NCI-H1930 (cell line): ENCODE measurements at regions not wholly inside any gene's neighbourhood (a gene's known extent, or its start where the extent isn't known, plus 50 kb on each side); places are given as distances from the start of the nearest gene placed in this dataset.
"Not testable (repeated sequence)": the region's sequence is repeated elsewhere in the genome, so short reads cannot be mapped to it uniquely, and the experiment has no call there.

Experiments
- DNase-seq, 2 experiments: peaks; one replicate each; lab custom pipeline; 2025; lab: John Stamatoyannopoulos, UW

DNA sequence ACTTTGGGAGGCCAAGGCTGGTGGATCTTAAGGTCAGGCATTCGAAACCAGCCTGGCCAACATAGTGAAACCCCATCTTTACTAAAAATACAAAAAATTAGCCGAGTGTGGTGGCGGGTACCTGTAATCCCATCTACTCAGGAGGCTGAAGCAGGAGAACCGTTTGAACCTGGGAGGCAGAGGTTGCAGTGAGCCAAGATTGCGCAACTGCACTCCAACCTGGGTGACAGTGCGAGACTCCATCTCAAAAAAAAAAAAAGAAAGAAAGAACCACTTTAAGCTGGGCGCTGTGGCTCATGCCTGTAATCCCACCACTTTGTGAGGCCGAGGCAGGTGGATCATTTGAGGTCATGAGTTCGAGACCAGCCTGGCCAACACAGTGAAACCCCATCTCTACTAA lies 119.8 kb upstream of the NETO1 start:
- not testable (repeated sequence) for DNase-seq

DNA sequence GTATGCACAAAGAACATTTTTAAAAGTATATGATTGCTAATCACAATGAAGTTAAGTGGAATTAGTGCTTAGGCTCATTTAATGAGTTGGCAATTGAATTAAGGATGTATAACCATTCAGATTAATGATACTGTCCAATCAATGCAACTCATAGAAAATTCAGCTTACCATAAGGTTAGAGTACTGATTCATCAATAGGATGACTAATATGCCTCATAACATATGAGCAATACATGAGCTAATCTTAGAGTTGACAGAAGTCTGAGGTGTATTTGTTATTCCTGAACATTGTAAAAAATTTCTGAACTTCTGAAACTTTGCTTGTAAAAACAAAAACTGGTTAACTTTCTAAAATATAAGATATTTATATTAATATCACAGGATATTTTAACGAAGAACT lies 118.3 kb upstream of the NETO1 start:
- DNase-seq: no peak

DNA sequence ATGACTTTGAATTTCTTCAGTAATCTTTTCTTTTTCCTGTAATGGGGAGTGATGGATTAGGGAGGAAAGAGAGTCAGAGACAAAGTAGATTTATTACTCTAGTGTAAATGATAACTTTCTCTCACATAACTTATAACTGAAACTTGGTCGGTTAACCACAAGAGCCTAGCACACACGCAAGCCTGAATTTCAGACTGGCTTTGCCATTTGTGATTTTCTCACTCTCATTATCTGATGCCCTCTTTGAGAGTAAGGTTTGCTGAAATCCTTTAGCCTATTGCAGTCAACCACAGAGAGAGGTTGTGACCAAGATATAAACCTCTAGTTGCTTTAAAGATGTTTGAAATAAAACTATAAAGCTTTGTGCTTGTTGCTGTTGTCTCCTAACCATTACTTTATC lies 117.9 kb upstream of the NETO1 start:
- DNase-seq: no peak

DNA sequence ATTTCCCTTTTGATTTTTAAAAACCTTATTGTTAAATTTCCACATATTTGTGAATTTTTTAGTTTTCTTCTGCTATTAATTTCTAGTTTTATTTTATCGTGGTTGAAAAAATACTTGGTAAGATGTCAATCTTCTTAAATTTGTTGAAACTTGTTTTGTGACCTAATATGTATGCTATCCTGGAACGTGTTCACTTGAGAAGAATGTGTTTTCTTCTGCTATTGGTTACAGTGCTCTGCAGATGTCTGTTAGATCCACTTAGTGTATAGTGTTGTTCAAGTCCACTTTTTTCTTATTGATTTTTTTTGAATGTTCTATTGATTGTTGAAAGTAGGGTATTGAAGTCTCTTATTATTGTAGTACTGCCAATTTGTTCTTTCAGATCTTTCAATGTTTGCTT lies 116.5 kb upstream of the NETO1 start:
- DNase-seq: no peak

DNA sequence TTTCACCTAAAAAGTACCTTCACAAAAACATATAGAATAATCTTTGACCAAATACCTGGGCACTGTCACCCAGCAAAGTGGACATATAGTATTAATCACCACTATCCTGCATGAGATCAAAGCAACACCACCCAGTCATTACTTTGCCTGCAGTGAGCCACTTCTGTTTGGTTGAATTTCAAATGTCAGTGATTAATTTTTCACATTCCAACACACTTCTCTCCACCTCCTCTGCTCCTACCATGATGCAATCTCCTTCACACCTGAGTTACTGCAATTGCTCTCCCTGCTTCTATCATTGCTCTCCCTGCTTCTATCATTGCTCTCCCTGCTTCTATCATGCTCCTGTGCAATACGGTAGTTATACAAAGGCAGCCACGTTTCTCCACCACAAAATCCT lies 106.1 kb upstream of the NETO1 start:
- no peak for DNase-seq

DNA sequence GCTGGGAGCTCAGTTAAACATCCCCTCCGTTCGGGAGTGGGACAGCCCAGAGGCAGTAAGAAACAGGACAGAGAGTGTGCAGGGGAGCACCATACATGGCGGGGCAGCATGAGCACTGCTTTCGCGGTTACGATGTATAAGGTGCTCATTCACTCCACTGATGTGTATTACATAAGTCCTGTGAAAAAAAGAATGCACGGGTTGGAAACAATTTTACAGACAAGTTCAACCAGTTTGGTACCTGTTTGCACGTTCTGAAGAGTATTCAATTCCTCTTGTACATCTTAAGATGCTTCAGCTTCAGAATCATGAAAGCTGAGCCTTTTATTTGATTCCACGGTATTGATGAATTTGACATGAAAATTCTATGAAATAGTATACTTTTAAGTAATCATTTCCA lies 97.8 kb upstream of the NETO1 start:
- DNase-seq: no peak

DNA sequence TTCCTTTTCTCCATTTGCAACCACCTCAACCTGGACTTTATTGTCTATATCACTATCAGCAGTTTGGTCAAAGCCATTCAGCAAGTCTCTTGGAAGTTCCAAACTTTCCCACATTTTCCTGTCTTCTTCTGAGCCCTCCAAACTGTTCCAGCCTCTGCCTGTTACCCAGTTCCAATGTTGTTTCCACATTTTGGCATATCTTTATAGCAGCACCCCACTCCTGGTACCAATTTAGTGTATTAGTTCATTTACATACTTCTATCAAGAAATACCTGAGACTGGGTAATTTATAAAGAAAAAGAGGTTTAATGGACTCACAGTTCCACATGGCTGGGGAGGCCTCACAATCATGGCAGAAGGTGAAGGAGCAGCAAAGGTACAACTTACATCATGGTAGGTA lies 90.4 kb upstream of the NETO1 start:
- DNase-seq: not testable (repeated sequence)

DNA sequence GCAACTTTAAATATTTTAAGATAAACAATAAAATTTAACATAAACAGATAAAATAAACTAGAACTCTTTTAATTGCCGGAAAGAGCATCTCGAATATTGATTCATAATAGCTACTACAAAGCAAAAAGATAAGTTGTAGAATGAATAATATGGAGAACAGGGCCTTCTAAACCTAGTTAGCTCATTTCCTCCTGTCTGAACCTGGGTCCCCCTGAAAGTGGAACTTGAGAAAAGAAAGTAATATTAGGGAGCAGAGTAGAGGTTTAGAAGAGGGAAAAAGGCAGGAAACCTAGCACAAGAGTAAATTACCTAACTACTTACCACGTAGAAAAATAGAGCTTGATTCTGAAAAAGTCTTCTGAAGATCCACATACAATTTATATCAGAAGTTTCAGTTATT lies 80.7 kb upstream of the NETO1 start:
- no peak for DNase-seq

DNA sequence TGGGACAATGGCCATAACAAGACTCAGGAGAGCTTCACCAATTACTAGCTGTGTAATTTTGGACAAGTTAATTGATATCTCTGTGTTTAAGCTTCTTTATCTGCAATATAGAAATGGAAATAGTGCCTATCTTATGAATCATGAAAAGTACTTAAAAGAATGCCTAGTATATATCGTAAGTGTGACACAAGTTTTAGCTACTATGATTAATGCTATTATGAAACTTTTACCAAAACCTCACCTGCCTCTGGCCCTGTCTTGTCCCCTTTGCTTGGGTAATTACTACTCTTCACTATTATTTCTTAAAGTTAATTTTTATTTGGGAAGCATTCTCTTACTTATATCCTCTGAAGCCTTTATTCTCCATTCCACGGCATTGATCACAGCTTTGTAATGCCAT lies 75.0 kb upstream of the NETO1 start:
- DNase-seq: no peak

DNA sequence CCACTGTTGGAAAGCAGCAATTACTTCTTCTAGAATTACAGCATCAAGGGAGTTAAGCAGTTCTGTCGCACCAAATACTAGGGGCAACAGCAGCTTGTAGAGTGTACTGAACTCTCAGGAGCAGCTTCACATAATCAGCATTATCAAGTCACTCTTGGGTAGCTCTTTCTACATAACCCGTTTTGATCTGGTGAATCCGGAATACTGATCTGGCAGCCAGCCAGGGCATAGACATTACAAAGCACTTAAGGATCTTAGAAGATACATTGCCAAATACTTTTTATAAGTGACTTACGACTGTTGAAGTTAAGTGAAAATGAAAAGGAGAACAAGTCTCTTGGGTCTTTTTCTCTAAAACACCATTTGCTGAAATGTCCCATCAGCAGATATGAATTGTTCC lies 73.2 kb upstream of the NETO1 start:
- DNase-seq: no peak

DNA sequence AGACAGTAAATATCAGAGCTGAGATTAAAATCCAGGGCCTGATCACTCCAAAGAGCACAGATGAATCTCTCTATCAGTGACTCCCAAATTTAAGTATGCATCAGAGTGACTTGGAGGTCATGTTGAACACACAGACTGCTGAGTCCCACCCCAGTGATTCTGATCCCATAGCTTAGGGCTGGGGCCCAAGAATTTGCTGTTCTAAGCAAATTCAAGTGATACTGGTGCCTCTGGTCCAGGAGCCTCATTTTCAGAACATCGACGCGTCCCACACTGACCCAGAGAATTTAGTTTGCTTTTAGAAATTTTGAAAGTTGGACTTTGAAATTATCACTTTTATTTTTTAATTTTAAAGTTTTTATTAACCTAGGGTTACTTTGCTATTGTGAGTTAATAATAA lies 72.7 kb upstream of the NETO1 start:
- DNase-seq: no peak

DNA sequence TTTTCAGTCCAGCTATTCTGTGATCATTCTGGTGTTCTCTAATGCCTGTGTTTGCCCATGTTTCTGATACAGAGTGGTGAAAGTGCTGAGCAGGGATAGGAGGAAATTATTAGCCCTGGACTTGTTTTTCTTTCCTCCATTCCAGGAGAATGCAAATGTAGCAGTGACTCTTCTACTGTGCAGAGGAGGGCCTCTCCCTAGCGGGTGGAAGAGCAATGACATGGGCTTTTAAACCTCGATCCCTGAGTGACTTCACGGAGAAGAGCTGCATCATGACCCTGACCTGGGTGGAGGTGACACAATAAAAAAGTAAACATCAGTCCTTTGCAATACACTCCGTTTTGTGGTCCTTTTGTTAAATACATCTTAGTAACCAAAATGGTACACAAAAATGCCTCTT lies 68.0 kb upstream of the NETO1 start:
- DNase-seq: no peak

DNA sequence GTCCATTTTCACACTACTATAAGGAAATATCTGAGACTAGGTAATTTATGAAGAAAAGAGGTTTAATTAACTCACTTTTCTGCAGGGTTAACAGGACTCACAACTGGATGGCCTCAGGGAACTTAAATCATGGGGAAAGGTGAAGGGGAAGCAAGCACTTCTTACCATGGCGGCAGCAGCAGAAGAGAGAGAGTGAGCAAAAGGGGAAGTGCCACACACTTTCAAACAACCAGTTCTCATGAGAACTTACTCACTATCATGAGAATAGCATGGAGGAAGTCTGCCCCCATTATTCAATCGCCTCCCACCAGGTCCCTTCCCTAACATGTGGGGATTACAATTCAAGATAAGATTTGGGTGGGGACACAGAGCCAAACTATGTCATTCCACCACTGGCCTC lies 55.1 kb upstream of the NETO1 start:
- DNase-seq: no peak
